ENCODE measurements at regions not wholly inside any gene's neighbourhood (a gene's known extent, or its start where the extent isn't known, plus 50 kb on each side); places are given as distances from the start of the nearest gene placed in this dataset.

DNA sequence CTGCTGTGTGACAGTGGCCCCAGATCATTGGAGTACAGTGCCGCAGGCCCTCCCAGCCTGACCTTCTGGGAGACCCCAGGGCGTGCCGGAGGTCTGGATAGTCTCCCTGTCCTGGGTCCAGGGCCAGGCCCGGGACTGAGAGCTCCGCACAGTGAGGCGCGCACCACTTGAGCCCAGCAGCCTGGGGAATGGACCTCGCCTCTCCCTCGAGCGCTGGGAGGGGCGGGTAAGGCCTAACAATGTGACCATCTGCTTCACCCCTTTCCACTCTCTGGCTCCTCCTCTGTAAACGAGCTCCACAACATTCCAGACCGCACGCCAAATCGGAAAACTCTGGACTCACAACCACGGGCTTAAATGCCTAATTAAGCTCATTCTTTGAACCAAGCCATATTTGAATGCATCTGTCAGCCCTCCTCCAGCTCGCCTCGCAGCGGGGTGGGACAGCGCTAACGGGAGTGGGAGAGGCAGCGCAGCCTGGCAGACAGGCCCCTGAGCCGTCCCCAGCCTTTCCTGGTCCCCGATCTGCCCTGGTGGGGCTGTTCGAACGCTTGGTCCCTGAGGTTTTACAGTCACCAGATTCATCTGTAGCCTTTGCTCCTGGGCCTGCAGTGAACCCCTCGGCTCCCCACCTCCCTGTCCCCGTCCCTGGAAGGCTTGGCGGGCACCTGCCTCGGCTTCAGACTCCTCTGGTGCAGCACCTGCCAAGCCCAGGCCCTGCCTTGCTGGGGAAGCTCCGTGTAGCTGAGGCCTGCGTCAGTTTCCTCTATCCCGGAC lies 120.7 kb upstream of the VSTM2B start:
- Mint-ChIP-seq H3K4me3 (peak overlapping the region; percentile 44), H3K4me1 (peaks cover 32% of the 10 kb centered on the region)
- H3K4me3 ChIP-seq = no peak overlapping the region

GRCh38 chr19:29405728-29405995 lies 120.1 kb upstream of the VSTM2B start:
- peak overlapping the region; percentile 61 for H3K4me2 ChIP-seq

More for the DNA sequence above, 120.7 kb upstream of the VSTM2B start:
- Histone ChIP-seq H4K20me1 (ENCODE audit: low read depth) (no peaks in the 10 kb centered on the region), H3K79me2 (ENCODE audit: low read depth) (no peaks in the 10 kb centered on the region), H3K4me1 (peaks cover 47% of the 10 kb centered on the region), H2AFZ (replicated peaks) (no peak overlapping the region), H3K4me2 (peak overlapping the region; percentile 61), H3K9ac (no peak overlapping the region), H3F3A (ENCODE audit: low read depth) (peaks cover 23% of the 10 kb centered on the region), H3K36me3 (no peaks in the 10 kb centered on the region), H3K9me3 (ENCODE audit: low read depth) (no peaks in the 10 kb centered on the region), H3K27ac (peak overlapping the region; percentile 88), H3K27me3 (no peaks in the 10 kb centered on the region)
- Mint-ChIP-seq H3K27me3 (ENCODE audit: insufficient read depth, low read depth) (peaks cover 5% of the 10 kb centered on the region), H3K9me3 (no peaks in the 10 kb centered on the region), H3K36me3 (no peaks in the 10 kb centered on the region), H3K27ac (peak overlapping the region; percentile 60)
- peak; percentile 94 for DNase-seq (ENCODE audit: low spot score)
- TF ChIP-seq, protein P1, sequence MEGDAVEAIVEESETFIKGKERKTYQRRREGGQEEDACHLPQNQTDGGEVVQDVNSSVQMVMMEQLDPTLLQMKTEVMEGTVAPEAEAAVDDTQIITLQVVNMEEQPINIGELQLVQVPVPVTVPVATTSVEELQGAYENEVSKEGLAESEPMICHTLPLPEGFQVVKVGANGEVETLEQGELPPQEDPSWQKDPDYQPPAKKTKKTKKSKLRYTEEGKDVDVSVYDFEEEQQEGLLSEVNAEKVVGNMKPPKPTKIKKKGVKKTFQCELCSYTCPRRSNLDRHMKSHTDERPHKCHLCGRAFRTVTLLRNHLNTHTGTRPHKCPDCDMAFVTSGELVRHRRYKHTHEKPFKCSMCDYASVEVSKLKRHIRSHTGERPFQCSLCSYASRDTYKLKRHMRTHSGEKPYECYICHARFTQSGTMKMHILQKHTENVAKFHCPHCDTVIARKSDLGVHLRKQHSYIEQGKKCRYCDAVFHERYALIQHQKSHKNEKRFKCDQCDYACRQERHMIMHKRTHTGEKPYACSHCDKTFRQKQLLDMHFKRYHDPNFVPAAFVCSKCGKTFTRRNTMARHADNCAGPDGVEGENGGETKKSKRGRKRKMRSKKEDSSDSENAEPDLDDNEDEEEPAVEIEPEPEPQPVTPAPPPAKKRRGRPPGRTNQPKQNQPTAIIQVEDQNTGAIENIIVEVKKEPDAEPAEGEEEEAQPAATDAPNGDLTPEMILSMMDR (IDR thresholded peaks at IDR 0.05) = no peak
- TF ChIP-seq EZH2phosphoT487 (IDR thresholded peaks at IDR 0.05) = no peak
- TF ChIP-seq EZH2 (IDR thresholded peaks at IDR 0.05) = no peak

GRCh38 chr19:29409076-29409862 lies 116.5 kb upstream of the VSTM2B start:
- Histone ChIP-seq H3F3A (ENCODE audit: low read depth) (peaks cover 19% of the 10 kb centered on the region), H3K9ac (no peak overlapping the region), H3K4me1 (peaks cover 35% of the 10 kb centered on the region), H3K9me3 (ENCODE audit: low read depth) (no peaks in the 10 kb centered on the region), H2AFZ (replicated peaks) (no peak overlapping the region), H4K20me1 (ENCODE audit: low read depth) (no peaks in the 10 kb centered on the region), H3K79me2 (ENCODE audit: low read depth) (no peaks in the 10 kb centered on the region), H3K36me3 (no peaks in the 10 kb centered on the region), H3K4me3 (no peak overlapping the region), H3K27me3 (no peaks in the 10 kb centered on the region), H3K4me2 (no peak overlapping the region), H3K27ac (no peak overlapping the region)
- H3K36me3 Mint-ChIP-seq = no peaks in the 10 kb centered on the region
- H3K4me1 Mint-ChIP-seq = peaks cover 22% of the 10 kb centered on the region
- H3K27me3 Mint-ChIP-seq (ENCODE audit: insufficient read depth, low read depth) = peaks cover 6% of the 10 kb centered on the region
- H3K4me3 Mint-ChIP-seq = no peak overlapping the region
- TF ChIP-seq EZH2 (IDR thresholded peaks at IDR 0.05) = no peak
- no peak for TF ChIP-seq EZH2phosphoT487 (IDR thresholded peaks at IDR 0.05)
- TF ChIP-seq, protein P1 (IDR thresholded peaks at IDR 0.05) = no peak
- DNase-seq (ENCODE audit: low spot score) = no peak
- H3K9me3 Mint-ChIP-seq = no peaks in the 10 kb centered on the region
- no peak overlapping the region for H3K27ac Mint-ChIP-seq

More at GRCh38 chr19:29405728-29405995, 120.1 kb upstream of the VSTM2B start:
- peak overlapping the region; percentile 70 for H3K27ac Mint-ChIP-seq
- Histone ChIP-seq H3K27me3 (no peaks in the 10 kb centered on the region), H3K36me3 (no peaks in the 10 kb centered on the region), H3K4me3 (no peak overlapping the region), H2AFZ (replicated peaks) (no peak overlapping the region), H3K27ac (peak overlapping the region; percentile 88), H3F3A (ENCODE audit: low read depth) (peaks cover 23% of the 10 kb centered on the region), H3K9ac (no peak overlapping the region), H4K20me1 (ENCODE audit: low read depth) (no peaks in the 10 kb centered on the region), H3K9me3 (ENCODE audit: low read depth) (no peaks in the 10 kb centered on the region), H3K79me2 (ENCODE audit: low read depth) (no peaks in the 10 kb centered on the region), H3K4me1 (peaks cover 45% of the 10 kb centered on the region)
- H3K4me3 Mint-ChIP-seq = no peak overlapping the region
- H3K36me3 Mint-ChIP-seq = no peaks in the 10 kb centered on the region
- peaks cover 31% of the 10 kb centered on the region for H3K4me1 Mint-ChIP-seq
- DNase-seq (ENCODE audit: low spot score) = no peak
- H3K27me3 Mint-ChIP-seq (ENCODE audit: insufficient read depth, low read depth) = peaks cover 4% of the 10 kb centered on the region
- TF ChIP-seq, protein P1 (IDR thresholded peaks at IDR 0.05) = no peak
- H3K9me3 Mint-ChIP-seq = no peaks in the 10 kb centered on the region
